ENCODE measurements at regions not wholly inside any gene's neighbourhood (a gene's known extent, or its start where the extent isn't known, plus 50 kb on each side); places are given as distances from the start of the nearest gene placed in this dataset.

DNA sequence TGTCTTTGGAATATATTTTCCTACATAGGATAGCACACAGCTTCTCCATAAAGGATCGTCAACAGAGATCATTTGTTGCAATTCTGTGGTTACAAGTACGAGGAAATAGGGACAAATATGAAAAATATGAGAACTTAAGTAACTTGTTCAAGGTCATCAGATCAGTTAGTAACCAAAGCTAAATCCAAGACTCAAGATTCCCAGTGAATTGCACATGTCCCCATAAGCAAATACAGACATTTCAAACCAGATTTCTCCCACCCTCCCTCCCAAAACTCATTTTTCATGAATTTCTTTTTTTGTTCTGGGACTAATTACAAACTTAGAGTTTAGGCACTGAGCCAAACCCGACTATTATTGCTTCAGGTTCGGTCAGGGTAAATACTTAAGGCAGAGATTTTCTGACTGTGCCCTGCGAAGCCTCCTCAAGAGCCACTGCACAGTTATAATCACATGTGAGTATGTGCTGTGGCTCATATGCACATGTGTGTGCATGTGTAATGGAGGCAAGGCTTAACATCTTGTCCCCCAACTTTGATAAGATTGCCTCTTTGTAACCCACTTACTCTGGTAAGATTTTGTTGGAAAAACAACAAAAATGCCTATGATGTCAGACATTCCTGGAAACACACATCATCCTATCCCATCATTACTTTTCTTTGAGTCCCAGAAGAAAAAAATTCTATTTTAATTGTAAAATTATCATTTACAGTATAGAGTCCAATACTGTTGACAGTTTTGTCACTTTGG, 216.2 kb downstream of the CD83 start:
- no peak for DNase-seq

GRCh38 chr6:14335071-14335470, 217.5 kb downstream of the CD83 start:
- no peak for DNase-seq

- DNase-seq = no peak
Observed at GRCh38 chr6:14337152-14337551, 219.6 kb downstream of the CD83 start.

GRCh38 chr6:14339172-14339571, 221.6 kb downstream of the CD83 start:
- DNase-seq = no peak

DNA sequence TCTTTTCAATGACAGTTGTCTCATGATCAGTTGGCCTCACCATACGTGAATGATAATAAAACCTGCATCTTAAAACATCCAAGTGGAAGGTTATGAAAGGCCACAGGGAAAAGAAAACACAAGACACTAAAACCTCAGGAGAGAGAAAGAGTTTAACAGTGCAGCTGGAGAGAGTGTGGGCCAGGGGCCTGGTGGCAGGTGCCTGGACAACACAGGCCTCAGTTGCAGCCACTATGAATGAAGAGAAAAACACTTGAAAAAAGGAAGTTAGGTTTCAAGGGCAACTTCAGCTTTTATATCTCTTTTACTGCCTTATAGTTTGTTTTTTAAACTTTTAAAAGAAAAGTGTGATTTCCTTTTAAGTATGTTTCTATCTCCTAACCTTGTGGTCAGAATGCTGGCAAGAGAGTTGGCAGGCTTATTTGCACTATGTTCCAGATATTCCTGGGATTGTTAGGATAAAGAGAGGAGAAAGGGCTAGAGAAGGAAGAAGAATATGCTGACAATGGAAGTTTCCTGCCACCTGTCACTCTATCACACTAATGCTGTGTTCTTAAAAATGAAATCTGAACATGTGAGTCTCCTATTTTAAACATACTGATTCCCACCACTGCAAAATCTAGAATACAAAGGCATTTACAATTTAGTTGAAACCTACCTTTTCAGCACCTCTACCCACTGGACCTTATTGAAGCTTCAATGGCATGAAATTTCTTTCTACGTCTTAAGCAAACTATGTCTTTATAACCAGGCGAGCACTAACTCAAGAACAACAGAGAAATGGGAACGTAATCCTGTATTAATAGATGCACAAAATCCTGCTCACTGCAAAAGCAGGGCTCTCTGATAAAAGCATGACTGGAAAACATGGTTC, 222.4 kb downstream of the CD83 start:
- DNase-seq = no peak

DNA sequence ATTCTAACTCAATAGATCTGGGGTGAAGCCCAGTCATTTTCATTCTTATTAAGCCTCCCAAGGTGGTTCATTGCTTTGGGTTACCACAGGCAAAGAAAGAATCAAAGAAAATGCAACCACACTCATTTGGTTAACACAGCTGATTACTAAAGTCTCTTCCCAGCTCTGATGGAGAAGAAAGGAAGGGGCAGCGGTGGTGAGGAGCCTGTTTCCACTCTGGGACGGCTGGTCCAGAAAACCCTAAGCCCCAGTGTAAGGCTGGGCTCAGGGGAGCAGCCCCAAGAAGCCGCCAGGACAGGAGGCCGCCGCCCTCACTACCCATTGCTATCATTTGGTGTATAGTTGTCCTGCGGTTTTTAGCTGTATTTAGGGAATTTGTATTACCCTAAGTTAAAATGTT, 226.9 kb downstream of the CD83 start:
- DNase-seq = no peak

GRCh38 chr6:14348389-14348788, 230.8 kb downstream of the CD83 start:
- DNase-seq = no peak

GRCh38 chr6:14349507-14349906, 231.9 kb downstream of the CD83 start:
- DNase-seq = no peak

DNA sequence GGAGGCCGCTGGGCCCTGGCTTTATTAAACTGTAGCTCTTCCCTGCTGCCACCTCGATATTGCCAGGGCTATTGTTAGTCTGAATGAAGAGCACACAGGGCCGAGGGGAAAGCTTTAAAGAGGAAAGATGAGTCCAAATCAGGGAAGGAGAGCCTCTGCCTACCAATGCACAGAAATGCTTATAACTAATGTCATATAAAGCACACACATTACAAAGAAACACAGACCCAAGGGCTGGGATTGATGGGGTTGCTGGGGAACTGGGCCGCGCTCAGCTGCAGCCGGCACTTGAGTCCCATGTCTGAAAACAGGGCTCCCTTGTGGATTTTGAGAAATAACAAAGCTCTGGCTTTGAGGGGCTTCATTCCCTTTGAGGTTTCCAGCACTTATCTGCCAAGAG, 232.6 kb downstream of the CD83 start:
- DNase-seq = no peak

GRCh38 chr6:14353281-14353680, 235.7 kb downstream of the CD83 start:
- no peak for DNase-seq

- DNase-seq = no peak
Observed at GRCh38 chr6:14353798-14354197, 236.2 kb downstream of the CD83 start.

GRCh38 chr6:14354919-14355572, 237.5 kb downstream of the CD83 start:
- peak; percentile 52 for DNase-seq

DNA sequence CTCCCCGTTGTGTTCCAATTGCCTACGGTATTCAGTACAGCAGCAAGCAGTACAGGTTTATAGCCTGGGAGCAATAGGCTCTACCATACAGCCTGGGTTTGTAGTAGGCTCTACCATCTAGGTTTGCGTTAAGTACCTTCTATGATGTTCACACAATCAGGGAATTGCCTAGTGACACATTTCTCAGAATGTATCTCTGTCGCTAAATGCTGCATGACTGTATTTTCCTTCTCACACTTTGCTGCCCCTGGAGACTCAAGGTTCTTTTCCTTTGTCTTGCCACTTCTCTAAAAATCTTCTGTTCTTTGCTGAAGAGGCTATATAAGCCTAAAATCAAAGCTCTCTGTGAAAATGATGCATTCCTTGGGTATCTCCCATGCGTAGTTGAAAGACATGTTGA, 241.9 kb downstream of the CD83 start:
- DNase-seq = no peak

- DNase-seq = no peak
Observed at GRCh38 chr6:14360565-14360964, 243.0 kb downstream of the CD83 start.

DNA sequence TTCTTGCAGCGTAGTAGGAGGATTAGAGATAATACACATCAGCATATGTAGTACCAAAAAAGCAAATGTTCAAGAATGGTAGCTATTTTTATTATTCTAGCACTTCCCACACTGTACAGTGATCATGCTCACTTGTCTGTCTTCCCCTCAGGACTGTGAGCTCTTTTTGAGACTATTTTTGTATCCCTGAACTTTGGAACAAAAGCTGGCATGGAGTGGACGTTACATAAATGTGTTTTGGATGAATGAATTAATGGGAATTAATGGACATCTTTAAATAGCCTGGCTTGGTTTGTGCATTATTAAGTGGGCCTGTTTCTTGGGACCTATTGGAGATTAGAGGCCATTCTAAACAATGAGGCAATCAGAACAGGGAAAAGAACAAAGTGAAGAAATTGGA, 243.7 kb downstream of the CD83 start:
- DNase-seq = no peak

DNA sequence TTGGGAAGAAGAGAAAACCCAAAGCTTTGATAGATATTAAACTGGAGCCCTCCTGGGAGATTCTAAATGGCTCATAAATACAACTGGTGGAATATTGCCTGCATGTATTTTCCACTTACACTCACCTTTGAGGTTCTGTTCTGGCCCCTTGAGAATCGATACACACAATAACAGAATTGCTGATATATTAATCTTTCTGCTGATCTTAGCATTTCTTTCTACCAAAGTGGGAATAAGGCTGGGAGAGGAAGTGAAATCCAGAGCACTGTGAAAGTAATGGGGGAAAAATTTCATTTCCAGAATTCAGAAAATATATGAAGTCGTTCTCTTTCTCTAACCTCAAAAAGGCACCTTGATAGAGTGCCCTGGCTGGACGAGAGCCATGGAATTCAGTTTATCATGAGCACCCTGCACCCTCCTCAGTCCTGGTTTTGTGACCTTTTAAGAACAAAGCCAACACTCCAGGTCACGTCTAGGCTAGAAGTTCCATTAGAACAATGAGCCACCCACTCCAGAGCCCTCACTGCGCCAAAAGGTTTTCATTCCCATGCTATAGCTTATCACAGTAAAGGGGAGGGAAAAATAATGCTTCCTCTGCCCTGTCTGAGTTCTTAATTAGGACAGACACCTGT, 244.5 kb downstream of the CD83 start:
- DNase-seq = no peak

- DNase-seq = no peak
Observed at GRCh38 chr6:14364370-14364769, 246.8 kb downstream of the CD83 start.

GRCh38 chr6:14365393-14365792, 247.8 kb downstream of the CD83 start:
- no peak for DNase-seq

DNA sequence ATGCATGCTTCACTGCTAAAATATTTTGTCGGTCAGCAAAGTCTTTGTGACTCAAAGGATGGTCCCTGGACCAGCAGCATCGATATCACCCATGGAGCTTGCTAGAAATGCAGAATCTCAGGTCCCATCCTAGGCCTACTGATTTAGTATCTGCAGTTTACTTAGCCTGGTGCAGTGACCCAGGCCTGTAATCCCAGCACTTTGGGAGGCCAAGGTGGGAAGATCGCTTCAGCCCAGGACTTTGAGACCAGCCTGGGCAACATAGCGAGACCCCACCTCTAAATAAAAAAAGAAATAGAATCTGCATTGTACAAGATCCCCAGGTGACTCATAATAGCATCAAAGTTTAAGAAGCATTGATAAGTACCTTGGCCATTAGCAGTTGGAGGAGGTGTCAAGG, 248.7 kb downstream of the CD83 start:
- no peak for DNase-seq

GRCh38 chr6:14366872-14367271, 249.3 kb downstream of the CD83 start:
- no peak for DNase-seq

DNA sequence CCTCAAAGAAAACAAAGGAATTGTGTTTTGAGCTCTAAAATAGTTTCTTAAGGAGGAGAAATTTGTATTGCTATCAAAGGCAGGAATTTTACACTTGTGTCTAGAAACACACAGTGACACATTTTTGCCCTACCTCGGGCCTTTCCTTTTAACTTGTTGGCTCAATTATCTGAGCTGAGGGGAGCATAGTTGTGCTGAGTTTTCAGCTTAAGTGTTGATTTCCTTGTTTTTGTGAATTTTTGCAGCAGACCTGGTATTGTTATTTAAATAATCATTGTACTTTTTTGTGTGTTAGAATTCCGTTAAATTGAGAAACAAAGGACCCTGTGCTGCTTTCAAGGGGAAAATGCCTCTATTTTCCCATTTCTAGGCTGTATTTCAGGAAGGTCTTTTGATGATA, 249.7 kb downstream of the CD83 start:
- DNase-seq = no peak

GRCh38 chr6:14369717-14370116, 252.1 kb downstream of the CD83 start:
- DNase-seq = no peak

DNA sequence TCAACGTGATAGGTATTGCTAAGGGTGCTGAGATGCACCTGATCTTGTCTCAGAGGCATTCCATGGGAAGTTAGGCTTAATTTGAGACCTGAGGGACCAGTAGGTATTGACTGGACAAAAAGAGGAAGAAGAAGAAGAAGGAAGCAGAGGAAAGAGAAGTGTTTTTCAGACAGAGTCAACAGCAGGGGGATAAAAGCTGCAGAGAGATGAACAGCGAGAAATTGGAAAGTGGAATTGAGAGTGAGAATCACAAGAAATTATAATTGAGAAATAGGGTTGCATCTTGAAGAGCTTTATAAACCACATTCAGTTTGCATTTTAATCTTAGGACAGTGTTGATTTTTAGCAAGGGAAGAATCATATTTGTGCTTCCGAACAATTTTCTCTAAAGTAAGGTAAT, 254.0 kb downstream of the CD83 start:
- no peak for DNase-seq

Measured in hindlimb muscle (tissue), 1 donor.